Renal cortical epithelial cell (primary cell): ENCODE measurements at regions not wholly inside any gene's neighbourhood (a gene's known extent, or its start where the extent isn't known, plus 50 kb on each side); places are given as distances from the start of the nearest gene placed in this dataset.

ENCODE experiments used
- DNase-seq: peaks from one replicate; pipeline ENCODE4 v3.0.0-alpha.2; 2011; ENCODE audit warnings: low read depth

DNA sequence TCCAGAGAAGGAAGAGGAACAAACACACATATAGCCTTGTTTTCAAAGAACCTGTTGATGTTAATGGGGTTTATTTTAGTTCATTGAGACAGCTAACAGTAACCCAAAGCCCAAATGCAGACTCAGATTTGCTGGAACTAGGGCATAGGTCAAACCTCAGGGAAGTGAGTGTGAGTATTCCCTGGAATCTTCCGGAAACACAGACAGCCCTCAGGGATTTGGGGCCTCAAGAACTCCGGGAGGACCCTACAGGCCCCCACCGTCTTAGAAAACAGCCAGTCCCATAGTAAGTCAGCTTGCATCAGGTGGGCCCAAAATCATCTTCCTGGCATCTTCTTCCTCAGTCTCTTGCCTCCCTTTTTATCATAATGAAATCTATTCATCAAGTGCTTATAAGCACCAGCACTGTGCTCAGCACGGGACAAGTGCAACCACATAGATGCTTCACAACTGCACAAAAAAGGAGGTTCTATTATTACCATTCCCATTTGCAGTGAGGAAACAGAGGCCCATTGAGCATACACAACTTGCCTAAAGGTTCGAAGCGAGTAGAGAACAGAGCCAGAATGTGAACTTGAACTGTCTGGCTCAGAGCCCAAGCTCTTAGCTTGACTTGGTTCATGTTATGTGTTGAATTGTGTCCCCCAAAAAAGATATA lies 50.2 kb upstream of the BCL11A start:
- DNase-seq = no peak

- DNase-seq = no peak
Measured at GRCh38 chr2:60604486-60605064, 51.1 kb upstream of the BCL11A start.

DNA sequence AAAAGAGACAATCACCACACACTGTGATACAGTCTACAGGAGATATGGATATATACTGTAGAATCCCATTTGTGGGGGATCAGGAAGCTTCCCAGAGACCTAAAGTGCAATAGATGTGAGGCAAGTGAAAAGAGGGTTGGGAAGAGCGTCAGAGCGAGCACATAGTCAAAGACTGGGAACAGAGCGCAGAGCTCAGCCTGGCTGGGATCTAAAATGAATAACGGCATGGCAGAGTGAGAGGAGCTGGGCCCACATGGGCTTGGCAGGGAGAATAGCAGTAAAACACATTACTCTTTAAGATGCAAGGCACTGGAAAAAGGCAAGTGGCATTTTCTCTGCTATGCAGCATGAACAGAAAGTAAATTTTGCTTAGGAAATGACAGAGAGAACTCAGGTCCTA lies 52.4 kb upstream of the BCL11A start:
- no peak for DNase-seq

GRCh38 chr2:60608679-60609078 lies 55.2 kb upstream of the BCL11A start:
- DNase-seq = peak; percentile 1

DNA sequence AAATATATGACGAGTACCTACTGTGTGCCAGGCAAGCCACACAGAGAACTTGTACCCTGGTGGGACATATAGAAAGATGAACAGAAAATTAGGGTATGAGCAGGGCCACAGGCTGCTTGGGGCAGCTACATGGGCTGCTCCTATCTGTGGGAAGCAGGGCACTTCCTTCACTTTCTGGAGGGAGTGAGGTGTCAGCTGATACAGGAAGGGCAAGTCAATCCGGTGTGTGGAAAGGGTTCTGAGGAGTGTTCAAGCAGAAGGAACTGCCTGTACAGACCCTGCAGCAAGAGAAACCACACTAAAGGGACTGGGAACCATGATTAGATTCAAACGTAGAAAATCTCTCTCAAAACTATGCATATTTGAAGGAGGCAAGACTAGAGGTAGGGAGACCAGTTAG lies 58.6 kb upstream of the BCL11A start:
- DNase-seq = no peak

DNA sequence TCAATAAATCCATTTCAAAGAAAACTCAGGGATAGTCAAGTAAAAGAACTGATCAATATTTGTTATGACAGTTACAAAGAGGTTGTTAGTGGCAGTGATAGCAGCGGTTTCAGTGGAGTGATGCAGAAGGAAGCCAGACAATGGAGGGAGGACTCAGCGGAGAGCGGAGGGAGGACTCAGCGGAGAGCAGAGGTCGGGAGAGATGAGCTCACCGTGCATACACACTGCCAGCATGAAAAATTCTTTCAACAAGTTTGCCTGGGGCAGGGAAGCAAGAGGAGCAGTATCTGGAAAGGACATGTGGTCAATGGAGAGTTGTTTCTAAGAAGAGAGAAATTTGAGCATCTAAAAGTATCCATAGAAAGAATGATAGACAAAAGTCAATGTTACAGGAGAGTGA lies 60.9 kb upstream of the BCL11A start:
- DNase-seq = no peak

GRCh38 chr2:60621688-60622429 lies 68.4 kb upstream of the BCL11A start:
- no peak for DNase-seq

DNA sequence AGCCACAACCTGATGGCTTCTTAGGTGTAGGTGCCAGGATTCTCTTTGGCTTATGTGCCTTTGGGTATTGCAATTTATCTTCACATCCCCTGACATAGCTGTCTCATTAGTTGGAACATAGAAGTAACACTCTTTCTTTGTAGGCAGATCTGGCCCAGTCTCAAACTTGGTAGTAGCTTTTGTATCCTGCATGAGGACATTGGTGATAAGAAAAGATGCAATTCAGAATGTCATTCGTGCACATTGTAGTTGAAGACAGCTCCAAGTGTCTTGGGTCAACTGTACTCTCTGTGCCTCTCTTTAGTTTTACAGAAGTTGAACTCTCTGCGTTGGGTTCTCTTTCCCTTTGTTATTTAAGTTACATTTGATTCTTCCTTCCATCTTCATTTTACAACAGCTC lies 69.6 kb upstream of the BCL11A start:
- no peak for DNase-seq

GRCh38 chr2:60627412-60627811 lies 74.0 kb upstream of the BCL11A start:
- no peak for DNase-seq

DNA sequence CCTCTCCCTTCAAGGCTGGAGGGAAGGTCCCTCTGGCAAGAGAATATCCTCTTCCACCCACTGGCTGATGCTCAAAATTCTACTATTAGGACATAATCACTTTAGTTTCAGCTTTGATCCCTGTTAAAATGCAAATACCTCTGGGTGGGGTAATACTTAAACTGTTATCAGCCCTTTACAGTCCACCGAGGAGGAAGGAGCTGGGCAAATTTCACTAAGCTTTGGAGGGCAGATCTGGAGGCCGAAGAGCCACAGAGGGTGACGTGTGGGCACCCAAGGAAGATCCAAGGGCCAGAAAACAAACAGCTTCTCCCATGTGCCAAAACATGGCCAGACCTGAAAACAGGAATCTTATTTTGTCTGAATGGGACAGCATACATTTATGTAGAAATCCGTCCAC lies 74.6 kb upstream of the BCL11A start:
- DNase-seq = no peak

GRCh38 chr2:60628615-60629304 lies 75.3 kb upstream of the BCL11A start:
- DNase-seq = no peak

GRCh38 chr2:60629305-60629662 lies 75.8 kb upstream of the BCL11A start:
- no peak for DNase-seq

DNA sequence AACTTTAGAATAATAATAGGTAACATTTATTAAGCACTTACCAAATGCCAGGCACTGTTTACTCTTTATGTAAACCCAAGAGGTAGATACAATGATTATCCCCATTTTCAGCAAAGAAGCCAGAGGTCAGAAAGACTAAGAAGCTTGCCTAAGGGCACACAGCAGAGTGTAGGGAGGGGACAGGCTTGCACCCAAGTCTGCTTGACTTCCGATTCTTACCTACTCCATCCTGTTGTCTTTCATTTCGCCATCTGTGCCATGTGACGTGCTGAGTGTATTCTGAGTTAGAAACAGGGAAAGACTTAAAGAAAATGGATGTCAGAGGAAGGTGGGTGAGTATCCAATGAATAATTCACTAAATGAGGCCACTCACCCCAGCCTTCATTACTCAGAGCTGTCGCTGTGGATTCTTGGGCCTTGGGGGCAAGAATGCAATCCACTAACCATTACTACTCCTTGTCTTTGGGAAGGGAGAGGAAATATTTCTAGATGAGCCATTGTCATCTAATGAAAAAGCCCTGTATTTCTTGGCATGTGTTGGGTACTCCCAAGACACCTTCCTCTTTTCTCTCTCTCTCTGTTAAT lies 76.4 kb upstream of the BCL11A start:
- DNase-seq = peak; percentile 17

DNA sequence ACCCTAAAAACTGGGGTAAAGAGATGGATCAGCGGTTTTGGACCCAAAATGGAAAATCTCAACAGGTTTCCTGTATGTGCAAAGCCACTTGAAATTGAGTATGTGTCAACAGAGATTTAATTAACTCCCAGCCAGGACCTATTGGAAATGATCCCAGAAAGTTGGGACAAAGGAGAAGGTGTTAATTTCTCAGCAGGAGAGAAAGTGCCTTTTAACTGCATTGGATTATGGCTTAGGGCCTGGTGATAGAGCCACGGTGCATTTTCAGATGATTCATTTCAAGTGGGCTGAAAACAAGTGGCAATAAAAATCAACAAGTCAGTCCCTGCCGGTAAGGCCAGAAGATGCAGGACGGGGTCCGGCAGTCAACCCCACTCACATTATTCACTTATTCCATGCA lies 80.2 kb upstream of the BCL11A start:
- peak; percentile 18 for DNase-seq

- DNase-seq = peak; percentile 52
Measured at GRCh38 chr2:60634438-60634837, 81.0 kb upstream of the BCL11A start.

DNA sequence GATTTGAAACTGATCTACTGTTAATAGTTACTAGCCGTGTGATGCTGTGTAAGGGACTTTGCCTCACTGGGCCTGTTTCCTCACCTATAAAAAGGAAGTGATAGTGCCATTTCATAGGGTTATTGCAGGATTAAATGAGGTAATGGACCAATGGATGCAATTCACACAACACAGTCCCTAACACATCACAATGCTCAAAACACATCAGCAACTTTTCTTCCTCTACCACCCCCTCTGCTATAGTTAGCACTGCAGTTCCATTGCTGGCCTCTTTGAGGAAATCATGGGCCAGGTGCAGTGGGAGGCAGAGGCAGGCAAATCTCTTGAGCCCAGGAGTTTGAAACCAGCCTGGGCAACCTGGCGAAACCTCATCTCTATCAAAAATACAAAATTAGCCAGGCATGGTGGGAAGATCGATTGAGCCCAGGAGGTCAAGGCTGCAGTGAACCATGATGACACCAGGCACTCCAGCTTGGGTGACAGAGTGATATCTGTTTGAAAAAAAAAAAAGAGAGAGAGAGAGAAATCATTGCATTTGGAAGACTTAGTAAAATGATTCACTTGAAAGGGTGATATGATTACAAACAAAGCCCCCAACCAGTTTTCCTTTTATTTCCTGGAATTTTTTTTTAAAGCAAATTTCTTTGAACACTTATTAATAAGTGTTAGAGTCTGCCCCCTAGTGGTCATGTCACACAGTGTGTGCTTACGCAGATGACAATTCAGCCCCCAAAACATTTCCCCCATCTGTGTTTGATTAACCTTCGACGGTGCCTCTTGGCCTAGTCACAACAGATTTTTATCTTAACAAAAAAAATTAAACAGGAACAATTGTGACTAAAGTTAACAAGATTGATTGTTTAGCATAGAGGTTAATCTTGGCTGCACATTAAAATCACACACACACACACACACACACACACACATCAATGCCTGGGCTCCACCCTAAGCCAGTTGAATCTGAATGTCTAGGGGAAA lies 88.6 kb upstream of the BCL11A start:
- DNase-seq = peak; percentile 33

GRCh38 chr2:60643747-60644146 lies 90.3 kb upstream of the BCL11A start:
- no peak for DNase-seq

- DNase-seq = no peak
Measured at GRCh38 chr2:60644951-60645350, 91.5 kb upstream of the BCL11A start.

DNA sequence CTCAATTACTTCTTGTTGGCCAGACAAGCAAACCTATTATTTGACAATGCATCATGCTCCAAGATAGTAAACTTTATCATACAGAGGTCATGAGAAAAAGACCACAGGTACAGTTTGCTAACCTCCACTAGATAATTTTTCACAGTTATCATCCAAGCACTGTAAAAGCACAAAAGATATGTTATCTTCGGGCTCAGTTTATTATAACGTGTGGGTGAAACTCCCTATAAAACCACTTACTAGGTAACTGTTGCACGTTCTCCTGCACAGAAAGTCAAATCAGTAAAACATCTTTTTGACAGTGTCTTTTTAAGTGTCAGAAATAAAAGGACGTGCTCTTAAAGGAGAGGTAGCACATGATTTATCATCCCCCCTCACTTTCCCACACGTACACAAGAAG lies 94.7 kb upstream of the BCL11A start:
- DNase-seq = no peak

DNA sequence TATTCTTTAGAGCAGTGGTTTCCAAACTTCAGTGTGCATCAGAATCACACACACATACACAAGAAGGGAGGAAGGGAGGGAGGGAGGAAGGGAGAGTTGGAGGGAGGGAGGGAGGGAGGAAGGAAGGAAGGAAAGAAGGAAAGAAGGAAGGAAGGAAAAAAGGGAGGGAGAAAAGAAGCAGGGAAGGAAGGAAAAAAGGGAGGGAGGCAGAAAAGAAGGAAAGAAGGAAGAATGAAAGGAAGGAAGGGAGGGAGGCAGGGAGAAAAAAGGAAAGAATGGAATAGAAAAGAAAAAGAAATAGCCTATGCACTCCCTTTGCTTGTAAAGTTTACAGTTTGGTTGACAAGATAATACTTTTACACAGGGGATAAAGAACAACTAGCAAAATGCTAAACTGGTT lies 96.3 kb upstream of the BCL11A start:
- DNase-seq = no peak

- DNase-seq = no peak
Measured at GRCh38 chr2:60652832-60653340, 99.4 kb upstream of the BCL11A start.
